Activated CD4-positive, CD25-positive, alpha-beta regulatory T cell treated with anti-CD3 and anti-CD28 coated beads, Interleukin-2, amount 50 U/mL, for 72 hours (primary cell): ENCODE measurements at regions not wholly inside any gene's neighbourhood (a gene's known extent, or its start where the extent isn't known, plus 50 kb on each side); places are given as distances from the start of the nearest gene placed in this dataset.

Experiments
- DNase-seq: peaks from one replicate; pipeline ENCODE4 v3.0.0; 2021

DNA sequence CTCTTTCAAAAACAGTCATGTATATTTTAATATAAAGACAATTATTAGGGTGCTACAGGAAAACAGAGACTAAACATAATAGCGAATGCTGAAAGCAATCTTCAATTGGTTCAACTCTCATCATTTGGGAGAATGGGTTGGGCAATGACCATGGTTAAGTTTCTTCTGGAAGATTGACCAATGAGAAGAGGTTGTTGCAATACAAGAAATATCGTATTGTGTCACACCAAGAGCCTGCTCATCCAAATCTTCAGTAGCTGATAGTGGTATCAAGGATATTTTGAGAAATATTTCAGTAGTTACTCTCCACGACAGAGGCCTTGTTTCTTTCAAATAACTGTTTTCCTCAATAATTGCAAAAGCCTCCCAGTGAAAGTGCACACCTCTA is 83.0 kb upstream of the FNDC3A start:
- DNase-seq = no peak

- no peak for DNase-seq
Observed at GRCh38 chr13:48896312-48896711, 79.4 kb upstream of the FNDC3A start.

GRCh38 chr13:48901781-48902180 is 73.9 kb upstream of the FNDC3A start:
- DNase-seq = no peak

- DNase-seq = no peak
Observed at GRCh38 chr13:48902368-48902767, 73.3 kb upstream of the FNDC3A start.

GRCh38 chr13:48904668-48905290 is 70.9 kb upstream of the FNDC3A start:
- no peak for DNase-seq

GRCh38 chr13:48906200-48906599 is 69.5 kb upstream of the FNDC3A start:
- DNase-seq = no peak

- no peak for DNase-seq
Observed at GRCh38 chr13:48908381-48909055, 67.2 kb upstream of the FNDC3A start.

GRCh38 chr13:48909056-48909389 is 66.7 kb upstream of the FNDC3A start:
- no peak for DNase-seq

- no peak for DNase-seq
Observed at GRCh38 chr13:48910686-48911085, 65.0 kb upstream of the FNDC3A start.

DNA sequence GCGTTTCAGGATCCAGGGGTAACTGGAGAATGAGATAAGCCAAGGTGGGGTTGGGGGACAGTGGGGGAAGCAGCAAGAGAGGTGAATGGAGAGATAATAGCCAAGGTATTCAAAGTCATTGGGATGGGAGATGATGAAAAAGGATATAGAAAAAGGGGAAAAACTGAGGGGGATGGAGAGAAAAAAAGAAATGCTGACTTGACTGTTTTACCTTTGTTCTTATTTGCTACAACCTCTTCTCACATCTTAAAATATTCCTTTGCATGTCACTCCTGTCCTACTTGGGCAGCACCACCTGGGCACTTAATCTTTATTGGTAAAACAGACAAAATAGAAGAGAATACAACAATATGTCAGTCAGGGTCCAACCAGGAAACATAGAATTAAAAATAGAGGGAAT is 56.0 kb upstream of the FNDC3A start:
- DNase-seq = no peak

DNA sequence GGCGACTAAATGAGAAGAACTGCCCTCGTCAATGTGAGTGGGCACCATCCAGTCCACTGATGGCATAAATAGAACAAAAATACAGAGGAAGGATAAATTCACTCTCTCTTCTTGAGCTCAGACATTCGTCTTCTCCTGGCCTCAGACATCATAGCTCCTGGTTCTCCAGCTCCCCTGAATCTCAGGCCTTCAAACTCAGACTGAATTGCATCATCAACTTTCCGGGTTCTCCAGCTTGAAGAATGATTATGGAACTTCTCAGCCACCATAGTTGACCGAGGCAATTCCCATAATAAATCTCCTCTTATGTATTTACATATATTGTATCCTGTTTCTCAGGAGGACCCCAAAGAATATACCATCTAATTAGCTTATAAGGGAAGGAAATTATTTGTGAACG is 55.0 kb upstream of the FNDC3A start:
- DNase-seq = no peak

DNA sequence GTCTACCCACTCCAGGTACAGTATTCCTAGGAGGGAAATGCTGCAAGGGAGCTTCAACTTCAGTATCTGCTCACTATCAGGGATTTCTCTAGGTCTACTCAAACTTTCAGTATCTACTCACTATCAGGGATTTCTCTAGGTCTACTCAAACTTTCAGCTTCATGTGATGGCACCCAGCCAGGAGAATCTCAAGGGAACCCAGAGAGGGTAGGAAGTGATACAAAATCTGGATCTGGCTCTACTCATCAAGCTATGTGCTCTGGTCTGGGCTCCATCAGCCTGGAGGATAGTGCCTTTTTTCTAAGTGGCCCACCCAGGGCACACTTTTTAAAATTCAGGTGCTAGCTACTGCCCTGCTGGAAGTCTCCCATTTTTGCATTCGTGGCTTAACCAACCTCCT is 52.3 kb upstream of the FNDC3A start:
- DNase-seq = no peak

GRCh38 chr13:48925001-48925400 is 50.7 kb upstream of the FNDC3A start:
- DNase-seq = no peak
